PFSK-1 (cell line): ENCODE measurements at regions not wholly inside any gene's neighbourhood (a gene's known extent, or its start where the extent isn't known, plus 50 kb on each side); places are given as distances from the start of the nearest gene placed in this dataset.

Source experiments
- FOXP2 ChIP-seq: optimal IDR thresholded peaks from 2 replicates; pipeline ENCODE3; 2011; ENCODE audit warnings: borderline replicate concordance, control low read depth, inconsistent platforms; ENCODE audit not compliant: insufficient read depth; ENCODE audit errors: extremely low read length, extremely low read depth
- POLR2AphosphoS5 ChIP-seq: IDR thresholded peaks from 2 replicates; pipeline ENCODE4 v1.6.1; 2012; ENCODE audit warnings: low read depth, mild to moderate bottlenecking, control low read depth, low read length, moderate library complexity
- SIN3A ChIP-seq: IDR thresholded peaks from 2 replicates; pipeline ENCODE4 v1.6.1; 2012; ENCODE audit warnings: mild to moderate bottlenecking, low read length, moderate library complexity, borderline replicate concordance; ENCODE audit not compliant: insufficient read depth
- TAF1 ChIP-seq: IDR thresholded peaks from 2 replicates; pipeline ENCODE4 v1.6.1; 2012; ENCODE audit warnings: low read length, control low read depth, borderline replicate concordance; ENCODE audit not compliant: insufficient read depth
- TF ChIP-seq, protein P1 (sequence below), 2 experiments: IDR thresholded peaks; 2 replicates each; pipeline versions ENCODE4 v1.6.1 to v1.8.0; 2011 to 2012; ENCODE audit warnings: low read depth in 2 of 2, low read length in 2 of 2, control low read depth in 1 of 2, inconsistent platforms in 1 of 2, mild to moderate bottlenecking in 1 of 2, moderate library complexity in 1 of 2; ENCODE audit not compliant: insufficient read depth in 1 of 2

GRCh38 chr6:23380465-23380864, 745.5 kb upstream of the NRSN1 start:
- TF ChIP-seq POLR2AphosphoS5 (no peak), SIN3A (no peak), FOXP2 (no peak), TAF1 (no peak)
- TF ChIP-seq, protein P1, sequence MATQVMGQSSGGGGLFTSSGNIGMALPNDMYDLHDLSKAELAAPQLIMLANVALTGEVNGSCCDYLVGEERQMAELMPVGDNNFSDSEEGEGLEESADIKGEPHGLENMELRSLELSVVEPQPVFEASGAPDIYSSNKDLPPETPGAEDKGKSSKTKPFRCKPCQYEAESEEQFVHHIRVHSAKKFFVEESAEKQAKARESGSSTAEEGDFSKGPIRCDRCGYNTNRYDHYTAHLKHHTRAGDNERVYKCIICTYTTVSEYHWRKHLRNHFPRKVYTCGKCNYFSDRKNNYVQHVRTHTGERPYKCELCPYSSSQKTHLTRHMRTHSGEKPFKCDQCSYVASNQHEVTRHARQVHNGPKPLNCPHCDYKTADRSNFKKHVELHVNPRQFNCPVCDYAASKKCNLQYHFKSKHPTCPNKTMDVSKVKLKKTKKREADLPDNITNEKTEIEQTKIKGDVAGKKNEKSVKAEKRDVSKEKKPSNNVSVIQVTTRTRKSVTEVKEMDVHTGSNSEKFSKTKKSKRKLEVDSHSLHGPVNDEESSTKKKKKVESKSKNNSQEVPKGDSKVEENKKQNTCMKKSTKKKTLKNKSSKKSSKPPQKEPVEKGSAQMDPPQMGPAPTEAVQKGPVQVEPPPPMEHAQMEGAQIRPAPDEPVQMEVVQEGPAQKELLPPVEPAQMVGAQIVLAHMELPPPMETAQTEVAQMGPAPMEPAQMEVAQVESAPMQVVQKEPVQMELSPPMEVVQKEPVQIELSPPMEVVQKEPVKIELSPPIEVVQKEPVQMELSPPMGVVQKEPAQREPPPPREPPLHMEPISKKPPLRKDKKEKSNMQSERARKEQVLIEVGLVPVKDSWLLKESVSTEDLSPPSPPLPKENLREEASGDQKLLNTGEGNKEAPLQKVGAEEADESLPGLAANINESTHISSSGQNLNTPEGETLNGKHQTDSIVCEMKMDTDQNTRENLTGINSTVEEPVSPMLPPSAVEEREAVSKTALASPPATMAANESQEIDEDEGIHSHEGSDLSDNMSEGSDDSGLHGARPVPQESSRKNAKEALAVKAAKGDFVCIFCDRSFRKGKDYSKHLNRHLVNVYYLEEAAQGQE (IDR thresholded peaks at IDR 0.05; ENCODE audit: insufficient read depth in 1 of 2, low read depth in 2 of 2, low read length in 2 of 2), result no peak

GRCh38 chr6:23388086-23388783, 737.8 kb upstream of the NRSN1 start:
- TF ChIP-seq TAF1 (no peak), POLR2AphosphoS5 (no peak), SIN3A (no peak), FOXP2 (no peak)
- TF ChIP-seq, protein P1 (IDR thresholded peaks at IDR 0.05; ENCODE audit: insufficient read depth in 1 of 2, low read depth in 2 of 2, low read length in 2 of 2), result no peak

GRCh38 chr6:23389386-23389785, 736.6 kb upstream of the NRSN1 start:
- TF ChIP-seq TAF1 (no peak), POLR2AphosphoS5 (no peak), FOXP2 (no peak), SIN3A (no peak)
- TF ChIP-seq, protein P1 (IDR thresholded peaks at IDR 0.05; ENCODE audit: insufficient read depth in 1 of 2, low read depth in 2 of 2, low read length in 2 of 2), result no peak

- TF ChIP-seq, protein P1 (IDR thresholded peaks at IDR 0.05; ENCODE audit: insufficient read depth in 1 of 2, low read depth in 2 of 2, low read length in 2 of 2), result no peak
- TF ChIP-seq FOXP2 (no peak), POLR2AphosphoS5 (no peak), SIN3A (no peak), TAF1 (no peak)
Measured at GRCh38 chr6:23390221-23390620, 735.8 kb upstream of the NRSN1 start.

- TF ChIP-seq, protein P1 (IDR thresholded peaks at IDR 0.05; ENCODE audit: insufficient read depth in 1 of 2, low read depth in 2 of 2, low read length in 2 of 2), result no peak
- TF ChIP-seq FOXP2, result no peak
- TF ChIP-seq SIN3A, result no peak
- TF ChIP-seq POLR2AphosphoS5, result no peak
- no peak for TF ChIP-seq TAF1
Measured at GRCh38 chr6:23394681-23395080, 731.3 kb upstream of the NRSN1 start.
